ENCODE measurements at regions not wholly inside any gene's neighbourhood (a gene's known extent, or its start where the extent isn't known, plus 50 kb on each side); places are given as distances from the start of the nearest gene placed in this dataset.
"Not testable (repeated sequence)": the region's sequence is repeated elsewhere in the genome, so short reads cannot be mapped to it uniquely, and the experiment has no call there.

DNA sequence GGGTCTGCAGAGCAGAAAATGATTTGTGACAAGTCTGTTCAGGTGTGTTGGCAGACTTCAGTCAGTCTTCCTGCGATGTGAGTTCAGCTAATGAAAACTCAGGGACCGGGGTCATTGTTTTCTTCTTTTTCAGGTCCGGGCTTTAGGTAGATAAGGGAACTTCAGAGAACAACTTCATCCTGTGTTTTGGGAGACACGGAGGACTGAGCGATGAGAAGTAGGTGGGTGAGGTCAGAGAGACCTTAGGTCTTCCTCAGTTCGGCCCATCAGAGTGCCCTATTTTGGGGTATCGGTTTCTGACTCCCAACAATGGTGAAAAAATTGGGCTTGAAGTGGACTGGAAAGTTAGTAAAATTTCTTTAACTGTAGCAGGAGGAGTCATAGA, 88.9 kb upstream of the ATF7IP2 start:
- H3K4me3 ChIP-seq: no peak overlapping the region
- no peaks in the 10 kb centered on the region for H4K20me1 ChIP-seq (ENCODE audit: low read depth)
- Mint-ChIP-seq H3K9me3 (peaks cover 33% of the 10 kb centered on the region), H3K36me3 (peaks cover 2% of the 10 kb centered on the region), H3K27me3 (ENCODE audit: insufficient read depth, low read depth) (peaks cover 3% of the 10 kb centered on the region), H3K27ac (no peak overlapping the region), H3K4me1 (no peaks in the 10 kb centered on the region), H3K4me3 (no peak overlapping the region)
- H3K9ac ChIP-seq: no peak overlapping the region
- no peak for DNase-seq (ENCODE audit: low spot score)
- H2AFZ ChIP-seq (replicated peaks): no peak overlapping the region
- TF ChIP-seq, protein P1, sequence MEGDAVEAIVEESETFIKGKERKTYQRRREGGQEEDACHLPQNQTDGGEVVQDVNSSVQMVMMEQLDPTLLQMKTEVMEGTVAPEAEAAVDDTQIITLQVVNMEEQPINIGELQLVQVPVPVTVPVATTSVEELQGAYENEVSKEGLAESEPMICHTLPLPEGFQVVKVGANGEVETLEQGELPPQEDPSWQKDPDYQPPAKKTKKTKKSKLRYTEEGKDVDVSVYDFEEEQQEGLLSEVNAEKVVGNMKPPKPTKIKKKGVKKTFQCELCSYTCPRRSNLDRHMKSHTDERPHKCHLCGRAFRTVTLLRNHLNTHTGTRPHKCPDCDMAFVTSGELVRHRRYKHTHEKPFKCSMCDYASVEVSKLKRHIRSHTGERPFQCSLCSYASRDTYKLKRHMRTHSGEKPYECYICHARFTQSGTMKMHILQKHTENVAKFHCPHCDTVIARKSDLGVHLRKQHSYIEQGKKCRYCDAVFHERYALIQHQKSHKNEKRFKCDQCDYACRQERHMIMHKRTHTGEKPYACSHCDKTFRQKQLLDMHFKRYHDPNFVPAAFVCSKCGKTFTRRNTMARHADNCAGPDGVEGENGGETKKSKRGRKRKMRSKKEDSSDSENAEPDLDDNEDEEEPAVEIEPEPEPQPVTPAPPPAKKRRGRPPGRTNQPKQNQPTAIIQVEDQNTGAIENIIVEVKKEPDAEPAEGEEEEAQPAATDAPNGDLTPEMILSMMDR (IDR thresholded peaks at IDR 0.05): no peak
- TF ChIP-seq EZH2phosphoT487 (IDR thresholded peaks at IDR 0.05) (no peak), EZH2 (IDR thresholded peaks at IDR 0.05) (no peak)
- H3F3A ChIP-seq (ENCODE audit: low read depth): no peaks in the 10 kb centered on the region
- no peaks in the 10 kb centered on the region for H3K36me3 ChIP-seq
- H3K9me3 ChIP-seq (ENCODE audit: low read depth): no peaks in the 10 kb centered on the region
- H3K79me2 ChIP-seq (ENCODE audit: low read depth): no peaks in the 10 kb centered on the region
- H3K4me2 ChIP-seq: no peak overlapping the region
- H3K27me3 ChIP-seq: no peaks in the 10 kb centered on the region
- H3K4me1 ChIP-seq: peaks cover 3% of the 10 kb centered on the region
- H3K27ac ChIP-seq: no peak overlapping the region

GRCh38 chr16:10297341-10298006, 88.4 kb upstream of the ATF7IP2 start:
- Mint-ChIP-seq H3K4me3 (no peak overlapping the region), H3K36me3 (peaks cover 2% of the 10 kb centered on the region), H3K27ac (no peak overlapping the region), H3K27me3 (ENCODE audit: insufficient read depth, low read depth) (peaks cover 3% of the 10 kb centered on the region), H3K9me3 (peaks cover 29% of the 10 kb centered on the region), H3K4me1 (no peaks in the 10 kb centered on the region)
- Histone ChIP-seq H3F3A (ENCODE audit: low read depth) (no peaks in the 10 kb centered on the region), H2AFZ (replicated peaks) (no peak overlapping the region), H3K27me3 (no peaks in the 10 kb centered on the region), H3K9ac (no peak overlapping the region), H3K79me2 (ENCODE audit: low read depth) (no peaks in the 10 kb centered on the region), H3K27ac (no peak overlapping the region), H3K4me2 (no peak overlapping the region), H3K9me3 (ENCODE audit: low read depth) (no peaks in the 10 kb centered on the region), H3K36me3 (no peaks in the 10 kb centered on the region), H3K4me1 (peaks cover 3% of the 10 kb centered on the region), H4K20me1 (ENCODE audit: low read depth) (no peaks in the 10 kb centered on the region), H3K4me3 (no peak overlapping the region)
- TF ChIP-seq EZH2 (IDR thresholded peaks at IDR 0.05) (no peak), EZH2phosphoT487 (IDR thresholded peaks at IDR 0.05) (no peak)
- TF ChIP-seq, protein P1 (IDR thresholded peaks at IDR 0.05): no peak
- DNase-seq (ENCODE audit: low spot score): no peak

DNA sequence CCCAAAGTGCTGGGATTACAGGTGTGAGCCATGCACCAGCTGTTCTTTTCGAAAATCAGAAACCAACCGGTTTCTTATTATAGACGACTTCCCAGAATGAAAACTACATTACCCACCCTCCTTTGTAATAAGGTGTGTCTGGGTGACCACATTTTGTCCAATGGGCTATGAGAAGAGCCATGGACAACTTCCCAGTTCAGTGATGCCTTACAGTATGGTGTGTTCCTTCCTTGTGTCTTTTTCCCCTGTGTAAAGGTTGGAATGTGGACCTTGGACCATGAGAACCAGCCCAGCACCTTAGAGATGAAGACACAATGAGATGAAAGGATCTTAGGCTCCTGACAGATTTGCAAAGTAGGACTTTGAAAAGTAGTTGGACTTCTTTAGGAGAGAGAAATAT, 85.0 kb upstream of the ATF7IP2 start:
- Mint-ChIP-seq H3K4me1 (no peaks in the 10 kb centered on the region), H3K9me3 (peaks cover 10% of the 10 kb centered on the region), H3K27ac (no peak overlapping the region), H3K36me3 (peaks cover 2% of the 10 kb centered on the region), H3K27me3 (ENCODE audit: insufficient read depth, low read depth) (peaks cover 3% of the 10 kb centered on the region), H3K4me3 (no peak overlapping the region)
- H3K4me3 ChIP-seq: no peak overlapping the region
- no peak overlapping the region for H3K4me2 ChIP-seq
- H3K27me3 ChIP-seq: no peaks in the 10 kb centered on the region
- no peak for DNase-seq (ENCODE audit: low spot score)
- H3K36me3 ChIP-seq: no peaks in the 10 kb centered on the region
- H3K9ac ChIP-seq: no peak overlapping the region
- no peaks in the 10 kb centered on the region for H3K9me3 ChIP-seq (ENCODE audit: low read depth)
- no peaks in the 10 kb centered on the region for H3F3A ChIP-seq (ENCODE audit: low read depth)
- H3K4me1 ChIP-seq: no peaks in the 10 kb centered on the region
- H4K20me1 ChIP-seq (ENCODE audit: low read depth): no peaks in the 10 kb centered on the region
- TF ChIP-seq, protein P1 (IDR thresholded peaks at IDR 0.05): no peak
- TF ChIP-seq EZH2 (IDR thresholded peaks at IDR 0.05): no peak
- no peak for TF ChIP-seq EZH2phosphoT487 (IDR thresholded peaks at IDR 0.05)
- H3K27ac ChIP-seq: no peak overlapping the region
- H3K79me2 ChIP-seq (ENCODE audit: low read depth): no peaks in the 10 kb centered on the region
- peak overlapping the region; percentile 58 for H2AFZ ChIP-seq (replicated peaks)

DNA sequence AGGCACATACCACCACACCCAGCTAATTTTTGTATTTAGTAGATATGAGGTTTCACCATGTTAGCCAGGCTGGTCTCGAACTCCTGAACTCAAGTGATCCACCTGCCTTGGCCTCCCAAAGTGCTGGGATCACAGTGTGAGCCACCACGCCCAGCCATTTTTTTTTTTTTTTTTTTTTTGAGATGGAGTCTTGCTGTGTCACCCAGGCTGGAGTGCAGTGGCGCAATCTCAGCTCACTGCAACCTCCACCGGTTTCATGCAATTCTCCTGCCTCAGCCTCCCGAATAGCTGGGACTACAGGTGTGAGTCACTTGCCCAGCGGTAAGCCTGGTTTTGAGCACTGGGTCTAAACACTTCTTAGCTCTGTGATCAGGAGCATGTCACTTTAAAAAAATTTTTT, 84.3 kb upstream of the ATF7IP2 start:
- not testable (repeated sequence) for H3K36me3 Mint-ChIP-seq; H3K27me3 Mint-ChIP-seq (ENCODE audit: insufficient read depth, low read depth)

More for the DNA sequence above, 84.3 kb upstream of the ATF7IP2 start:
- not testable (repeated sequence) for H3K4me1 Mint-ChIP-seq; H3K27ac Mint-ChIP-seq; H3K36me3 ChIP-seq; H3K79me2 ChIP-seq (ENCODE audit: low read depth); DNase-seq (ENCODE audit: low spot score); H3K4me1 ChIP-seq; H2AFZ ChIP-seq (replicated peaks); H3F3A ChIP-seq (ENCODE audit: low read depth); H3K27me3 ChIP-seq; H3K9me3 ChIP-seq (ENCODE audit: low read depth); H4K20me1 ChIP-seq (ENCODE audit: low read depth); H3K4me2 ChIP-seq; H3K27ac ChIP-seq; H3K4me3 ChIP-seq; H3K9ac ChIP-seq; H3K4me3 Mint-ChIP-seq
- H3K9me3 Mint-ChIP-seq: peaks cover 10% of the 10 kb centered on the region

Data from neural progenitor cell (in vitro differentiated cells).